Prostate gland (tissue), 2 donors: ENCODE measurements at regions not wholly inside any gene's neighbourhood (a gene's known extent, or its start where the extent isn't known, plus 50 kb on each side); places are given as distances from the start of the nearest gene placed in this dataset.
"Not testable (repeated sequence)": the region's sequence is repeated elsewhere in the genome, so short reads cannot be mapped to it uniquely, and the experiment has no call there.

Experiments used
- DNase-seq: peaks from one replicate; pipeline ENCODE4 v3.0.0-alpha.2; 2019; ENCODE audit warnings: low spot score
- H3K27ac ChIP-seq, 2 donors: fragments of 200-600 bp; sonication (generic); 2 replicates each; pipeline ENCODE4 v1.5.1; 2017 to 2019
- H3K27me3 ChIP-seq: fragments of 200-600 bp; sonication (generic); replicated peaks from 2 replicates; pipeline ENCODE4 v1.5.1; 2019; ENCODE audit not compliant: insufficient read depth
- H3K36me3 ChIP-seq, 2 donors: fragments of 200-600 bp; sonication (generic); 1 replicate in 1 of 2; 2 replicates in 1 of 2; pipeline versions ENCODE4 v1.5.1 to v1.8.1; 2017 to 2019
- H3K4me1 ChIP-seq: fragments of 200-600 bp; sonication (generic); replicated peaks from 2 replicates; pipeline ENCODE4 v1.5.1; 2019
- H3K4me3 ChIP-seq, 2 donors: fragments of 200-600 bp; sonication (generic); 2 replicates each; pipeline ENCODE4 v1.5.1; 2017 to 2019
- H3K9me3 ChIP-seq: fragments of 200-600 bp; sonication (generic); 2 replicates; pipeline ENCODE4 v1.5.1; 2017
- CTCF ChIP-seq, 4 experiments: fragments of 200-600 bp in 2 of 4; fragments of 450-650 bp in 2 of 4; sonication (generic) in 2 of 4; IDR thresholded peaks; 1 replicate in 3 of 4; 2 replicates in 1 of 4; pipeline ENCODE4 v1.5.1; 2016 to 2019; ENCODE audit warnings: antibody characterized with exemption in 4 of 4, mild to moderate bottlenecking in 2 of 4, moderate library complexity in 2 of 4
- POLR2A ChIP-seq: fragments of 450-650 bp; IDR thresholded peaks from one replicate; pipeline ENCODE4 v1.6.1; 2016; ENCODE audit warnings: antibody characterized with exemption, mild to moderate bottlenecking
- POLR2AphosphoS5 ChIP-seq: sonication (generic); formaldehyde crosslinking; IDR thresholded peaks from one replicate; pipeline ENCODE4 v1.6.1; 2017; ENCODE audit warnings: antibody characterized with exemption
- WGBS: methylation state at CpG from one replicate; pipeline ENCODE4 v1.1.5; 2018; 5-methylcytosine and 5-hydroxymethylcytosine counted together
- intact Hi-C: fragments of 100-400 bp; cut with DNase I; formaldehyde crosslinking; loops from one replicate; pipeline ENCODE4 v1.14.2; 2022

- no peaks in the 10 kb centered on the region for H3K9me3 ChIP-seq
- intact Hi-C loops = no loop called here
- H3K4me1 ChIP-seq = no peaks in the 10 kb centered on the region
- H3K4me3 ChIP-seq = no peak overlapping the region
- no peak for DNase-seq
- WGBS = 90% methylated on average over 19 of the region's 19 CpGs
- peaks cover 5% of the 10 kb centered on the region for H3K27me3 ChIP-seq
- no peak for TF ChIP-seq POLR2AphosphoS5
- TF ChIP-seq POLR2A = no peak
- TF ChIP-seq CTCF (IDR thresholded peaks at IDR 0.05) = no peak
- H3K36me3 ChIP-seq = no peaks in the 10 kb centered on the region
- H3K27ac ChIP-seq = no peak overlapping the region
These were observed 127.1 kb upstream of the ZNF184 start for GRCh38 chr6:27599859-27600532.

- H3K36me3 ChIP-seq, DNase-seq, H3K27ac ChIP-seq, H3K4me3 ChIP-seq, intact Hi-C loops, H3K9me3 ChIP-seq, H3K4me1 ChIP-seq: not testable (repeated sequence)
- H3K27me3 ChIP-seq = peaks cover 14% of the 10 kb centered on the region
- 56% methylated on average over 13 of the region's 13 CpGs for WGBS
These were observed 124.2 kb upstream of the ZNF184 start for GRCh38 chr6:27597031-27597567.

- no peak for DNase-seq
- intact Hi-C loops = no loop called here
These were observed 121.0 kb upstream of the ZNF184 start for GRCh38 chr6:27593861-27594260.

GRCh38 chr6:27593200-27593818, 120.4 kb upstream of the ZNF184 start:
- intact Hi-C loops = no loop called here
- no peaks in the 10 kb centered on the region for H3K4me1 ChIP-seq
- peaks cover 14% of the 10 kb centered on the region for H3K27me3 ChIP-seq
- no peak for DNase-seq
- TF ChIP-seq POLR2A = no peak
- no peak for TF ChIP-seq CTCF (IDR thresholded peaks at IDR 0.05)
- no peak for TF ChIP-seq POLR2AphosphoS5
- 12% methylated on average over 19 of the region's 19 CpGs for WGBS
- H3K36me3 ChIP-seq = no peaks in the 10 kb centered on the region
- no peak overlapping the region for H3K4me3 ChIP-seq
- H3K9me3 ChIP-seq = no peaks in the 10 kb centered on the region
- H3K27ac ChIP-seq = no peak overlapping the region

More at GRCh38 chr6:27593861-27594260, 121.0 kb upstream of the ZNF184 start:
- peaks cover 14% of the 10 kb centered on the region for H3K27me3 ChIP-seq
- WGBS = 19% methylated on average over 5 of the region's 5 CpGs
- no peaks in the 10 kb centered on the region for H3K36me3 ChIP-seq
- H3K27ac ChIP-seq = no peak overlapping the region
- no peak overlapping the region for H3K4me3 ChIP-seq
- no peaks in the 10 kb centered on the region for H3K9me3 ChIP-seq
- no peaks in the 10 kb centered on the region for H3K4me1 ChIP-seq
- TF ChIP-seq POLR2AphosphoS5 = no peak
- TF ChIP-seq CTCF (IDR thresholded peaks at IDR 0.05) = no peak
- no peak for TF ChIP-seq POLR2A

- no peak overlapping the region for H3K4me3 ChIP-seq
- TF ChIP-seq CTCF (IDR thresholded peaks at IDR 0.05) (no peak), POLR2A (no peak), POLR2AphosphoS5 (no peak)
- 3% methylated on average over 22 of the region's 22 CpGs for whole genome bisulfite sequencing
These were observed 119.7 kb upstream of the ZNF184 start for GRCh38 chr6:27592481-27593199.

More at GRCh38 chr6:27592481-27593199, 119.7 kb upstream of the ZNF184 start:
- H3K36me3 ChIP-seq = no peaks in the 10 kb centered on the region
- H3K27me3 ChIP-seq = peaks cover 14% of the 10 kb centered on the region
- no peak for DNase-seq
- no peaks in the 10 kb centered on the region for H3K4me1 ChIP-seq
- no peak overlapping the region for H3K27ac ChIP-seq
- H3K9me3 ChIP-seq = no peaks in the 10 kb centered on the region
- intact Hi-C loops = no loop called here
